Pons (tissue), 1 donor: ENCODE measurements at regions not wholly inside any gene's neighbourhood (a gene's known extent, or its start where the extent isn't known, plus 50 kb on each side); places are given as distances from the start of the nearest gene placed in this dataset.
"Not testable (repeated sequence)": the region's sequence is repeated elsewhere in the genome, so short reads cannot be mapped to it uniquely, and the experiment has no call there.

Source experiments
- DNase-seq: peaks from one replicate; pipeline ENCODE4 v3.0.0-alpha.2; 2016; ENCODE audit warnings: low spot score

- DNase-seq = no peak
These were observed 72.1 kb upstream of the GRB10 start for GRCh38 chr7:50854831-50855230.

- DNase-seq = no peak
These were observed 71.6 kb upstream of the GRB10 start for GRCh38 chr7:50854247-50854646.

DNA sequence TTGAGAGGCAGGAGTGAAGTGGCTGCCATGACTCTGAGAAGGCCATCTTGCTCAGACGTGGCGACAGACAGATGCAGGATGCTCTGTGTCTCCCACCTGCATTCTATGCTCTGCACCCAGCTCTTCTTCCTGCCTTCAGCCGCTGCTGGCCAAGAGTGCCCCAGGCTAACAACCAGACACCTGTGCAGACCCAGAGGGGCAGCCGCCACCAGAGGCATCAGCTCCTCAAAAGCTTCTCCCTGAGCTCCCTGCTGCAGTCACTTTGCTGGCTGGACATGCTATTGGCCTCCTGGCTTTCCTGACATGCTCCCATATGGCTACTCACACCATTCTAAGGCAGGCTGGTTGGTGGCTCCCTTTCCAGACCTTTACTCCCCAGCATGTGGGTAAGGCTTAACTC, 70.6 kb upstream of the GRB10 start:
- DNase-seq = no peak

DNA sequence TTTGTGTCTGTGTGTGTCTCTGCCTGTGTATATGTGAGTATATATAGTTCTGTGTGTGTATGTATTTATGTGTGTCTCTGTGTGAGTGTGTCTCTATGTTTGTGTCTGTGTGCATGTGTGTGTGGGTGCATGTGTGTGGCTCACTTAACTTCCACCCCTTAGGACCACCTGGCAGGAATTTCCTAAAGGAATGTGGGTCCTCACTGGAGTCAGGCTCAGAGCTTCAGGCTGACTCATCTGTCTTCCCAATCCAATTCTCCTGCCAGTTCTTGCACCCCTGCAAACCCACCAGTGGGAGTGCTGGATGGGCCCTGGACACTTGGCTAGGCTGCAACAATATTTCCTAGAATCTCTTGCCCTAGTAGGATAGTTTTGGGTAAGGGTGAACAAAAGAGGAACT, 70.2 kb upstream of the GRB10 start:
- DNase-seq = no peak

GRCh38 chr7:50851891-50852290, 69.2 kb upstream of the GRB10 start:
- no peak for DNase-seq

DNA sequence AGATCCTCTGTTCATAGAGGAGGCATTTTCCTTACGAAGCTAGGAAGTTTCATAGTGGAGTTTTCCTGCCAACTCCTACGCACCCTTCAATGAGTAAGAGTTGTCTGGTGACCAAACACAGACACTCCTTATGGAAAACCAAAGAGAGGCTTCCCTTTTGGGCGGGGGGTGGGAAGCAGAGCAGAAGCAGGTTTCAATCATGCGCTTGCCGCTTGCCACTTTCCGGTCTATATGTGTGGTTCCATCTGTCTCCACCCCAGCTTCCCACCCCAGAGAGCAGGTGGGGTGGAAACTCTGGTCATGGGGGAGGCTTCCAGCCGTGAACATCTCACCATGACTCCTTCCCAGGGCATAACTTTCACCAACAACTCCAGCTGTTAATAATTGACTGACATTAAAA, 68.8 kb upstream of the GRB10 start:
- no peak for DNase-seq

DNA sequence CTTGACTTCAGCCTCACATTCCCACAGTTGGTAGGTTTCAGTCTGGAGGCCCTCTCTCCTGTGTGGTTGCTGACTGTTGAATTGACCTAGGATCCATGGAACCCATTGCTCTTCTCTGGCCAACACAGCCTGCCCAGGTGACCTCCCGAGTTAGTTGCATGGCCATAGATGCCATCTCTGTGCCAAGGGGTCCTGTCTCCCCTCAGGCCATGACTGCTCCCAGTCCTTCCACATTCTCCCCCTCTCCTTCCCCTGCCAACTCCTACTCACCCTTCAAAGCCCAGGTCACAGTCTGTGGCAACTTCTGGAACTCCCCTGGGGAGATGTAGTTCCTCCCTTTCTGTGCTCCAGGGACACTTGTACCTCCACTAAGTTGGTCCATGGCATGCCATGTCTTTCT, 67.3 kb upstream of the GRB10 start:
- DNase-seq = no peak

DNA sequence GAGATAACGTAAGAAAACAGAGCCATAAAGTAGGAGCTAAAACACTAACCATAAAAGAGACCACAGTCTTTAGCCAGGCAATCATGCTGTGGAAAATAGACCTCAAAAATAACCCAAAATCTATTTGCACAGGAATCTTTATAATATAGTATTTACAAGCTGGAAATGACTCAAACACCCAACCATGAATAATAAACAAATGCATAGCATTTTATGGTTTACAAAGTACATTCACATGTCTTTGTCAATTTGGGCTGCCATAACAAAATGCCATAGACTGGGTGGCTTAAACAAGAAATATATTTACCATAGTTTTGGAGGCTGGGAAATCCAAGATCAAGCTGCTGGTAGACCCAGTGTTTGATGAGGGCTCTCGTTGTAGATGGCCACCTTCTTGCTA, 65.5 kb upstream of the GRB10 start:
- no peak for DNase-seq

DNA sequence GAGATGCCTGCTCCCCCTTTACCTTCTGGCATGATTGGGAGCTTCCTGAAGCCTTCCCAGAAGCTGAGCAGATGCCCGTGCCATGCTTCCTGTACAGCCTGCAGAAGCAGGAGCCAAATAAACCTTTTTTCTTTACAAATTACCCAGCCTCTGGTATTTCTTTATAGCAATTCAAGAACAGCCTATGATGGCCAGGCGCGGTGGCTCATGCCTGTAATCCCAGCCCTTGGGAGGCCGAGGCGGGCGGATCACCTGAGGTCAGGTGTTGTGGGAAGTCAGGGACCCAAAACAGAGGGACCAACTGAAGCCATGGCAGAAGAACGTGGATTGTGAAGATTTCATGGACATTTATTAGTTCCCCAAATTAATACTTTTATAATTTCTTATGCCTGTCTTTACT, 62.2 kb upstream of the GRB10 start:
- not testable (repeated sequence) for DNase-seq

GRCh38 chr7:50842041-50842440, 59.3 kb upstream of the GRB10 start:
- DNase-seq = no peak

DNA sequence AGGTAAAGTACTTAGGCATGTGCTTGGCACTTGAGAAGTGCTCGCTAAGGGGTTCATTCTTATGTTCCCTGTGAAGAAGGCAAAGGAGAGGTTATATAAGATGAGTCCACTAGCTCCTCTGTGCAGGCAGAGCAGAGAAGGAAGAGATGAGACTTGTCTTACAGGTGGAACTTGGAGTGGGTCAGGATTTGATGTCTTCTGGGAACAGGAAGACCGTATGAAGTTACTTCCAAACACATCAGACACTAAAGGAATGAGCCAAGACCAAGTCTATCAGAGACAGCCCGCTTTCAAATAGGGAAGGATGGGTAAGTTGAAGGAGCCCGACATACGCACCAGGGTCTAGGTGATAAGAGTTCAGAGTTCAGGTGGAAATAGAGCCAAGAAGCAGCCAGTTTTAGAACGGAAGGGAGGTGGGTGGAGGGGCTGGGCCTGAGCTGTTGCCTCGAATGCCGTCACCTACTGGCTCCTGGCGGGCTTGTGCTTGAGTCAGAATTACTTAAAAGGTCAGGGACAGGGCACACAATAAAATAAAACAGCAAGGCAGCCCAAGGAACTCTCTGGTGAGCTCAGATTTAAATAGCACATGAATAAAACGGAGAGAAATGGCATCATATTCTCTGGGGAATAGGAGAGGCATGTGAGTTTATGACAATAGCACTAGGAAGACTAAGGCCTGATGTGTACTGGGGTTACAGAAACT, 56.1 kb upstream of the GRB10 start:
- no peak for DNase-seq

DNA sequence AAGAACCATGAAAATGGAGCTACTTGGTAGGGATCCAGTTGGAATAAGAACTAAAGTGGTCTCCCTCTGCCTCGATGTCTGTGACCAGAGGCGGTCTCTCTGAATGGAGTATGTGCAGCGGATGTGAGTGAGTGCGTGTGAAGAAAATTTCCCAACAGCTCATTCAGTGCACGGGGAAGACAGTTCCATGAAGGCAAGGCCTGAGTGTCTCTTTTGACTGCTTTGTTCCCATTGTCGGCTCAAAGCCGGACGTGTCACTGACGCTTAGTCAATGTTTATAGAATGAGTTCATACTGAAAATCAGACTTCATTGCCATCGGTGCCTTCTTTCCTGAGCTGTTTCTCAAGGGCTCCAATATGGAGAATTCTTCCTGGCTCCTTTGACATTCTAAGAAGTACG, 55.3 kb upstream of the GRB10 start:
- no peak for DNase-seq

DNA sequence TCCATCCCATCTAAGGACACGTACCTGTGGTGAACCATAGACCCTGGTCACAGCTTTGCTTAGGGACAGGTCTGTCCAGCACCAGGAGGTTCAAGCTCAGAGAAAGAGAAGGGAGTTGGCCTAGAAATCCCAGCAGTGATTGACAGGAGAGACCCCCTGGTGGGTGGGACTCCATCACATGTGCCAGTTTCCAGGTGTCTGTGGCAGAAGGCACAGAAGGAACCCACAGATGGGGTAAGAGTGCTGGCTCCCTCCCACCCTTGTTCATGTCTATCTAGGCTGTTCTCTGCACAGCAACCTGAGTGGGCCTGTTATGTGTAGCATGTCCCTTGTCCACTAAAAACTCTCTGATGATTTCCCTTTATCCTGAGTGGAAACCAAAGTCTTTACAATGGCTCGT, 54.0 kb upstream of the GRB10 start:
- DNase-seq = no peak

DNA sequence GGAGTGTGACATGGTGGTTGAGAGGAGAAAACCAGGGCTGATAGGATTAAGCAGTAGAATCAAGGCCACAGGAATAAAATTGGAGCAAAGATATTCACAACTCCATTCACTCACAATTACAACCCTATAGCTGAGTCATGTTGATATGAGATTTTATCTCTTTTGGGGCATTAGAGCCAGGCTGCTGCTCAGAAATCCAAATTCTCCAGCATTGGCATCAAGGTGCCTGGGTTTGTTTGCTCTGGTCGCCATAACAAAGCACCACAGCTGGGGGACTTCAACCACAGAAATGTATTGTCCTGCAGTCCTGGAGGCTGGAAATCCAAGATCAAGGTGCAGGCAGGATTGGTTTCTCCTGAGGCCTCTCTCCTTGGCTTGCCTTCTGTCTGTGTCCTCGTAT, 52.5 kb upstream of the GRB10 start:
- no peak for DNase-seq

DNA sequence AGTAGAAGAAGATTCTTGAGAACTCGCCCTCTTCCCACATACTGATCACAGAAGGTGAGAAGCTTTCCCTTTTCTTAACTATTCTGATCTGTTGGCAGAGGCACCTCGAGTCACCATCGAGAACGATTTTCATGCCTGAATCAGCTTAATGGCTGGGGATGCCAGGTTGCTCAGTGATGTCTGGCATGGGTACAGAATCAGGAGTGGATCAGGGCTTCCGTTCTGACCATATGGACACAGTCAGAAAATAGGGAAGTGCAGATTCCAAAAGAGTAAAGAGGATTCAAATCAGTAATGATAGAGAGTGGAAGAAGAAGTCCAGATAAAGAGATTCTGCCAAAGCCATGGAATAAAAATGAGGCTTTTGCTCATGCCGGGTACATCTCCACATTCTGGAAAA, 52.0 kb upstream of the GRB10 start:
- DNase-seq = peak; percentile 5

- DNase-seq = no peak
These were observed 51.4 kb upstream of the GRB10 start for GRCh38 chr7:50834031-50834535.

DNA sequence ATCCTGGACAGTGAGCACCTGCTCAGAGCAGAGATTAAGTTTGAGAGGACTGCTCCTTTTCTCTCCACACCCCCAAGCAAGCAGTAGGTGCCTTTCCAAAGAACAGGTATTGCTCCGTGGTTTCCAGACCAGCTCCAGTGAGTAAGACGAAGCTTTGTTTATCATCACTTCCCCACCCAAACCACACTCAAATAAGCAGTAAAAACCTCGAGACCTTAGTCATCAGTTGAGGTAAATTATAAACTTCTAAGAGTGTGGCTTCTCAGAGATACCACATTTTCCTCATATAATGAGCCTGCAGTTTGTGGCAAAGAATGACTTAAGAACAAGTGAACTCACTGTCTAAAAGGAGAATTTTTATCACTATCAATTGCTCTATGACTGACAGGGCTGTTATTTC, 50.0 kb upstream of the GRB10 start:
- DNase-seq = no peak
